KMS-11 (cell line): ENCODE measurements at regions not wholly inside any gene's neighbourhood (a gene's known extent, or its start where the extent isn't known, plus 50 kb on each side); places are given as distances from the start of the nearest gene placed in this dataset.

ENCODE experiments used
- H2AFZ ChIP-seq: fragments of 200-600 bp; sonication (generic); 2 replicates; pipeline ENCODE4 v1.6.1; 2016; ENCODE audit warnings: antibody characterized with exemption, mixed run types, low read depth
- H3K27ac ChIP-seq: fragments of 200-600 bp; sonication (generic); 2 replicates; pipeline ENCODE4 v1.6.1; 2016; ENCODE audit warnings: mild to moderate bottlenecking, mixed run types
- H3K27me3 ChIP-seq: fragments of 200-600 bp; sonication (generic); 2 replicates; pipeline ENCODE4 v1.6.1; 2017; ENCODE audit warnings: mild to moderate bottlenecking, low read depth, mixed run types, moderate library complexity; ENCODE audit not compliant: insufficient read depth
- H3K36me3 ChIP-seq: fragments of 200-600 bp; sonication (generic); 2 replicates; pipeline ENCODE4 v1.6.1; 2017; ENCODE audit warnings: mild to moderate bottlenecking, mixed run types; ENCODE audit not compliant: insufficient read depth
- H3K4me1 ChIP-seq: fragments of 200-600 bp; sonication (generic); 2 replicates; pipeline ENCODE4 v1.6.1; 2016; ENCODE audit warnings: mild to moderate bottlenecking, low read depth, mixed run types; ENCODE audit not compliant: poor library complexity, severe bottlenecking
- H3K4me2 ChIP-seq: fragments of 200-600 bp; sonication (generic); 2 replicates; pipeline ENCODE4 v1.7.0; 2016; ENCODE audit warnings: mild to moderate bottlenecking, mixed run types
- H3K4me3 ChIP-seq: fragments of 200-600 bp; sonication (generic); IDR thresholded peaks from 2 replicates; pipeline ENCODE4 v1.6.1; 2017; ENCODE audit warnings: low read depth, low read length, mixed read lengths; ENCODE audit not compliant: insufficient read depth
- H3K79me2 ChIP-seq: fragments of 200-600 bp; sonication (generic); 2 replicates; pipeline ENCODE4 v1.6.1; 2016; ENCODE audit warnings: low read depth, mixed run types; ENCODE audit not compliant: insufficient read depth
- H3K9ac ChIP-seq: fragments of 200-600 bp; sonication (generic); 2 replicates; pipeline ENCODE4 v1.6.1; 2016; ENCODE audit warnings: mild to moderate bottlenecking, mixed run types
- H4K20me1 ChIP-seq: fragments of 200-600 bp; sonication (generic); 2 replicates; pipeline ENCODE4 v1.6.1; 2016; ENCODE audit warnings: mild to moderate bottlenecking, mixed run types; ENCODE audit not compliant: insufficient read depth
- TF ChIP-seq, protein P1 (sequence below): fragments of 200-600 bp; sonication (generic); conservative IDR thresholded peaks from 2 replicates; pipeline ENCODE4 v1.6.1; 2017; ENCODE audit warnings: low read depth, mild to moderate bottlenecking, antibody characterized with exemption, low read length, moderate library complexity, mixed read lengths

DNA sequence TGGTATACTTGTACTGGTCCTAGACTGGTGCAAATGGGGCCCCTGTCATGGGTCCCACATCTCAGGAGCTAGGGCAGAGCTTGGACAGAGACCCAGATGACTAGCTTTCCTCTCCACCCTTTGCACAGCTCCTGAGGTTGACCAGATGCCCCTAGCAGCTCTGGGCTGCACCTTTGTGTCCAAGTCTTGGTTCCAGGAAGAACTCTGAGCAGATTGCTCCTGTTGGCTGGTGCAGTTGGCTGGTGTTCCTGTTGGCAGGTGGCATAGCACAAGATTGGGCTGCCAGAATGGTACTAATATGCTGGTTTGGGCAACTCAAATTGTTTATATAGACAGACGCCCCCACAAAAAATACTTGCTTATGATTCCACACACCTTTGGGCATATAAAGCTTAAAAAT lies 89.4 kb upstream of the EZR start:
- Histone ChIP-seq H3K4me2 (no peak overlapping the region), H3K79me2 (no peaks in the 10 kb centered on the region), H3K27me3 (no peaks in the 10 kb centered on the region), H3K9ac (no peak overlapping the region), H3K4me3 (no peak overlapping the region), H3K27ac (no peak overlapping the region), H2AFZ (no peak overlapping the region), H3K36me3 (no peaks in the 10 kb centered on the region), H4K20me1 (no peaks in the 10 kb centered on the region), H3K4me1 (no peaks in the 10 kb centered on the region)
- TF ChIP-seq, protein P1, sequence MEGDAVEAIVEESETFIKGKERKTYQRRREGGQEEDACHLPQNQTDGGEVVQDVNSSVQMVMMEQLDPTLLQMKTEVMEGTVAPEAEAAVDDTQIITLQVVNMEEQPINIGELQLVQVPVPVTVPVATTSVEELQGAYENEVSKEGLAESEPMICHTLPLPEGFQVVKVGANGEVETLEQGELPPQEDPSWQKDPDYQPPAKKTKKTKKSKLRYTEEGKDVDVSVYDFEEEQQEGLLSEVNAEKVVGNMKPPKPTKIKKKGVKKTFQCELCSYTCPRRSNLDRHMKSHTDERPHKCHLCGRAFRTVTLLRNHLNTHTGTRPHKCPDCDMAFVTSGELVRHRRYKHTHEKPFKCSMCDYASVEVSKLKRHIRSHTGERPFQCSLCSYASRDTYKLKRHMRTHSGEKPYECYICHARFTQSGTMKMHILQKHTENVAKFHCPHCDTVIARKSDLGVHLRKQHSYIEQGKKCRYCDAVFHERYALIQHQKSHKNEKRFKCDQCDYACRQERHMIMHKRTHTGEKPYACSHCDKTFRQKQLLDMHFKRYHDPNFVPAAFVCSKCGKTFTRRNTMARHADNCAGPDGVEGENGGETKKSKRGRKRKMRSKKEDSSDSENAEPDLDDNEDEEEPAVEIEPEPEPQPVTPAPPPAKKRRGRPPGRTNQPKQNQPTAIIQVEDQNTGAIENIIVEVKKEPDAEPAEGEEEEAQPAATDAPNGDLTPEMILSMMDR: no peak

DNA sequence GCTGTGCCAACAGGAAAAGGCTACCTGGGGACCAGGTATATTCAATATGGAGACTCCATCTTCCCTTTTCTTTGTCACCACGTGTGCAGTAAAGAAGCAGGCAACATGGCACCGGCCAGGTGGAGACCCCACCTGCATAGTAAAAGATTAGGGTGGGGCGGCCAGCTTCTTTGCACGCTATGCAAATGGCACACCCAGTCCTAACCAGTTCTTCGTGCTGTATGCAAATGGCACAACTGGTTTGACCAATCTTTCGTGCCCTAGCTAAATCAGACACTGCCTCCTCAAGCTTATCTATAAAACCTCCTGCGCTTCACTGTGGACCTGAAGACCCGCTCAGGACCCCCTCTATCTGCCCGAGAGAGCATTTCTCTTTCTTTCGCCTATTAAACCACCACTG lies 88.8 kb upstream of the EZR start:
- no peaks in the 10 kb centered on the region for H3K36me3 ChIP-seq
- TF ChIP-seq, protein P1: no peak
- H4K20me1 ChIP-seq: no peaks in the 10 kb centered on the region
- H2AFZ ChIP-seq: no peak overlapping the region
- H3K9ac ChIP-seq: no peak overlapping the region
- no peak overlapping the region for H3K4me3 ChIP-seq
- no peaks in the 10 kb centered on the region for H3K4me1 ChIP-seq
- no peaks in the 10 kb centered on the region for H3K27me3 ChIP-seq
- no peak overlapping the region for H3K27ac ChIP-seq
- no peaks in the 10 kb centered on the region for H3K79me2 ChIP-seq
- no peak overlapping the region for H3K4me2 ChIP-seq

DNA sequence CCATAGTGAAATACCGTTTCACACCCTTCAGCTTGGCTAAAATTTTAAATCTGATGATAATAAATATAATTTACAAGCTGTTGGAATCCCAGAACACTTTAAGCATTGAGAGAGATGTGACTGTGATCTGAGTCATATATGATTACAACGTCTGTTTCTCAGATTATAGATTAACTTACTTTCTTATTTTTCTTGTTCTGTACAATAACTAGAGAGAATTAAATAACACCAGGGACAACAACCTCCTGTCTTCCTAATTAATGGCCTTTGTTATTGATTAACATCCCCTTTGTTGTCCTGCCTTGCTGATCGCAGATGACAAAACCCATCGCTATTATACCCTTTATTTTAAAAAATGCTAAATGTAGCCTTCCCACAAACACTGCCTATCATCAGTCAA lies 87.8 kb upstream of the EZR start:
- Histone ChIP-seq H4K20me1 (no peaks in the 10 kb centered on the region), H2AFZ (no peak overlapping the region), H3K4me1 (no peaks in the 10 kb centered on the region), H3K27me3 (no peaks in the 10 kb centered on the region), H3K79me2 (no peaks in the 10 kb centered on the region), H3K4me3 (no peak overlapping the region), H3K36me3 (no peaks in the 10 kb centered on the region), H3K9ac (no peak overlapping the region), H3K4me2 (no peak overlapping the region), H3K27ac (no peak overlapping the region)
- TF ChIP-seq, protein P1: no peak

DNA sequence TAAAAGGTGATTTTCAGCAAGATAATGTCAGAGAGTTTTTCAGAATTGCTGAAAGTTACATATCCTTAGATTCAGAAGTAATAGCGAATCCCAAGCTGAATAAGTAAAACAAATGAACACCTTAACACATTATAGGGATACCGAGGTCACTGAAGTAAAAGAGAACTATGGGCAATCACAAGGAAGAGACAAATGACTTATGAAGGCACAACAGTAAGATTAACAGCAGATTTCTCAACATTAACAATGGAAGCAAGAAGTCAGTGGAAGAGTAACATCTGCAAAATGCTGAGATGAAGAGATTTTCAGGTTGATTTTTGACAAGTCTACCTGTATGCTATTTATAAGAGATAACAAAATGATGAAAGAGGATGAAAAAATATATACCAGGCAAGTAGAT lies 86.1 kb upstream of the EZR start:
- no peaks in the 10 kb centered on the region for H3K4me1 ChIP-seq
- no peak overlapping the region for H3K9ac ChIP-seq
- no peak overlapping the region for H2AFZ ChIP-seq
- H3K4me2 ChIP-seq: no peak overlapping the region
- no peaks in the 10 kb centered on the region for H3K36me3 ChIP-seq
- no peak overlapping the region for H3K27ac ChIP-seq
- no peaks in the 10 kb centered on the region for H3K79me2 ChIP-seq
- H4K20me1 ChIP-seq: no peaks in the 10 kb centered on the region
- no peaks in the 10 kb centered on the region for H3K27me3 ChIP-seq
- no peak overlapping the region for H3K4me3 ChIP-seq
- TF ChIP-seq, protein P1: no peak

DNA sequence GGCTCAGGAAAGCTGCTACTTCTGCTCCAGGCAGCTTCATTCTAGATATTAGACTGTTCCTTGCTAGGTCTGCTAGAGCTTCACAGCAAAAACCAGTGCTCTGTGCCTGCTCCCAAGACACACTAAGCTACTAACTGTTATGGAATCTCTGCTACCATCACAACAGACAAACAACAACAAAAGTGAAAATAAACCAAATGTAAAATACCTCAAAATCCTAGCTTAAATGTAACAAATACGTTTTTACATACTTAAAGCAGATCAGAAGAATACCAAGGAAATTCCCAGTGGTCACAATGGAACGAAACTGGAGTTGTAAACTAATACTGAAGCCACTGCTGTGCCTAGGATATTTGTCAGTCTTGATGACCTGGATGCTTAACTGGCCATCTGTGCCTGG lies 84.6 kb upstream of the EZR start:
- Histone ChIP-seq H2AFZ (no peak overlapping the region), H3K4me2 (no peak overlapping the region)

More for the DNA sequence above, 84.6 kb upstream of the EZR start:
- Histone ChIP-seq H3K4me1 (no peaks in the 10 kb centered on the region), H3K36me3 (no peaks in the 10 kb centered on the region), H3K79me2 (no peaks in the 10 kb centered on the region), H3K27me3 (no peaks in the 10 kb centered on the region), H3K9ac (no peak overlapping the region), H3K27ac (no peak overlapping the region), H3K4me3 (no peak overlapping the region), H4K20me1 (no peaks in the 10 kb centered on the region)
- TF ChIP-seq, protein P1: no peak
